Neuronal stem cell (in vitro differentiated cells): ENCODE measurements at regions not wholly inside any gene's neighbourhood (a gene's known extent, or its start where the extent isn't known, plus 50 kb on each side); places are given as distances from the start of the nearest gene placed in this dataset.

Source experiments
- DNase-seq: peaks from one replicate; pipeline ENCODE4 v3.0.0-alpha.2; 2013; ENCODE audit warnings: low spot score
- H2AFZ ChIP-seq: one replicate; pipeline ENCODE4 v1.6.1; 2013; ENCODE audit warnings: mild to moderate bottlenecking, low read length, inconsistent platforms
- H2AK5ac ChIP-seq: 2 replicates; pipeline ENCODE4 v1.6.1; 2013; ENCODE audit warnings: low read depth, mild to moderate bottlenecking, inconsistent platforms, low read length, moderate library complexity, mixed read lengths
- H2BK120ac ChIP-seq: 2 replicates; pipeline ENCODE4 v1.6.1; 2013; ENCODE audit warnings: low read depth, mild to moderate bottlenecking, inconsistent platforms, low read length, moderate library complexity, mixed read lengths
- H2BK12ac ChIP-seq: one replicate; pipeline ENCODE4 v1.6.1; 2013; ENCODE audit warnings: low read length, inconsistent platforms
- H2BK15ac ChIP-seq: 2 replicates; pipeline ENCODE4 v1.6.1; 2013; ENCODE audit warnings: mild to moderate bottlenecking, low read length, inconsistent platforms, mixed read lengths
- H2BK5ac ChIP-seq: one replicate; pipeline ENCODE4 v1.6.1; 2013; ENCODE audit warnings: inconsistent platforms, mild to moderate bottlenecking, low read length, moderate library complexity
- H3K14ac ChIP-seq: one replicate; pipeline ENCODE4 v1.6.1; 2013; ENCODE audit warnings: low read length, inconsistent platforms
- H3K18ac ChIP-seq: 2 replicates; pipeline ENCODE4 v1.6.1; 2013; ENCODE audit warnings: low read length, inconsistent platforms
- H3K23ac ChIP-seq: 2 replicates; pipeline ENCODE4 v1.6.1; 2013; ENCODE audit warnings: low read depth, mild to moderate bottlenecking, mixed read lengths, low read length, inconsistent platforms; ENCODE audit not compliant: poor library complexity
- H3K27ac ChIP-seq: replicated peaks from 3 replicates; pipeline ENCODE4 v1.5.1; 2013; ENCODE audit warnings: low read length, inconsistent platforms
- H3K27me3 ChIP-seq, 3 experiments: 2 replicates each; pipeline ENCODE4 v1.6.1; 2013; ENCODE audit warnings: low read length in 3 of 3, mild to moderate bottlenecking in 2 of 3, inconsistent platforms in 1 of 3, low read depth in 1 of 3, mixed read lengths in 1 of 3, moderate library complexity in 1 of 3; ENCODE audit not compliant: control insufficient read depth in 3 of 3, insufficient read depth in 3 of 3
- H3K36me3 ChIP-seq, 2 donors: replicated peaks in 1 of 2; 2 replicates each; pipeline ENCODE4 v1.6.1; 2013; ENCODE audit warnings: low read length in 2 of 2; ENCODE audit not compliant: control insufficient read depth in 2 of 2, insufficient read depth in 2 of 2
- H3K4ac ChIP-seq: 2 replicates; pipeline ENCODE4 v1.6.1; 2013; ENCODE audit warnings: inconsistent platforms, mild to moderate bottlenecking, low read length, moderate library complexity
- H3K4me1 ChIP-seq, 2 donors: 1 replicate in 1 of 2; 2 replicates in 1 of 2; pipeline ENCODE4 v1.6.1; 2013; ENCODE audit warnings: low read length in 2 of 2, low read depth in 1 of 2; ENCODE audit not compliant: control insufficient read depth in 2 of 2, insufficient read depth in 1 of 2
- H3K4me2 ChIP-seq: one replicate; pipeline ENCODE4 v1.6.1; 2013; ENCODE audit warnings: mild to moderate bottlenecking, low read length, inconsistent platforms; ENCODE audit not compliant: insufficient read depth, poor library complexity, severe bottlenecking
- H3K4me3 ChIP-seq, 2 donors: 2 replicates each; pipeline ENCODE4 v1.5.1; 2013; ENCODE audit warnings: low read length in 2 of 2, mild to moderate bottlenecking in 2 of 2, inconsistent platforms in 1 of 2, moderate library complexity in 1 of 2
- H3K79me1 ChIP-seq: one replicate; pipeline ENCODE4 v1.6.1; 2013; ENCODE audit warnings: low read depth, mild to moderate bottlenecking, inconsistent platforms, low read length, moderate library complexity
- H3K9ac ChIP-seq: one replicate; pipeline ENCODE4 v1.6.1; 2013; ENCODE audit warnings: mild to moderate bottlenecking, low read depth, low read length, inconsistent platforms; ENCODE audit not compliant: poor library complexity
- H3K9me3 ChIP-seq, 2 donors: replicated peaks in 1 of 2; 2 replicates each; pipeline versions ENCODE3 to v1.6.1; 2013; ENCODE audit warnings: low read length in 2 of 2, mild to moderate bottlenecking in 2 of 2, inconsistent platforms in 1 of 2, low read depth in 1 of 2, mixed read lengths in 1 of 2, moderate library complexity in 1 of 2; ENCODE audit not compliant: control insufficient read depth in 2 of 2, insufficient read depth in 1 of 2
- H4K8ac ChIP-seq: one replicate; pipeline ENCODE4 v1.6.1; 2013; ENCODE audit warnings: low read depth, mild to moderate bottlenecking, inconsistent platforms, low read length, moderate library complexity
- H4K91ac ChIP-seq: one replicate; pipeline ENCODE4 v1.6.1; 2013; ENCODE audit warnings: low read length, low read depth, mild to moderate bottlenecking, inconsistent platforms; ENCODE audit not compliant: poor library complexity
- WGBS, 2 donors: extraction: QIAGEN DNeasy Blood & Tissue Kit; methylation state at CpG; one replicate each; pipeline ENCODE4 v1.1.7; 2013; ENCODE audit warnings: missing lambda C conversion rate in 2 of 2, mixed read lengths in 1 of 2; ENCODE audit not compliant: insufficient read length in 2 of 2, insufficient replicate concordance in 1 of 2; ENCODE audit errors: extremely low coverage in 2 of 2; 5-methylcytosine and 5-hydroxymethylcytosine counted together

GRCh38 chr16:73599351-73599750 is 551.4 kb upstream of the ZFHX3 start:
- H2BK12ac ChIP-seq: no peak overlapping the region
- no peak overlapping the region for H3K14ac ChIP-seq
- no peaks in the 10 kb centered on the region for H3K36me3 ChIP-seq
- no peak overlapping the region for H3K4me2 ChIP-seq
- no peaks in the 10 kb centered on the region for H3K79me1 ChIP-seq
- no CpG with 5 or more reads among the region's 2 CpGs for WGBS, 2 donors
- H3K9ac ChIP-seq: no peak overlapping the region
- no peaks in the 10 kb centered on the region for H3K9me3 ChIP-seq
- H3K18ac ChIP-seq: no peak overlapping the region
- no peak overlapping the region for H2AK5ac ChIP-seq
- H4K91ac ChIP-seq: no peak overlapping the region
- no peak overlapping the region for H2BK15ac ChIP-seq
- DNase-seq: no peak
- H2BK120ac ChIP-seq: no peak overlapping the region
- no peaks in the 10 kb centered on the region for H3K27me3 ChIP-seq
- no peak overlapping the region for H3K4ac ChIP-seq
- no peak overlapping the region for H3K23ac ChIP-seq
- H4K8ac ChIP-seq: no peak overlapping the region
- no peak overlapping the region for H3K4me3 ChIP-seq
- no peak overlapping the region for H2BK5ac ChIP-seq
- H3K4me1 ChIP-seq: no peaks in the 10 kb centered on the region
- H2AFZ ChIP-seq: no peak overlapping the region
- no peak overlapping the region for H3K27ac ChIP-seq

- Histone ChIP-seq H3K9me3 (peaks cover 4 to 16% of the 10 kb centered on the region in 2 donors), H3K9ac (no peak overlapping the region), H3K27me3 (no peaks in the 10 kb centered on the region), H2BK120ac (no peak overlapping the region), H3K14ac (no peak overlapping the region), H3K4me3 (no peak overlapping the region), H2BK5ac (no peak overlapping the region), H3K4me1 (no peaks in the 10 kb centered on the region), H3K23ac (no peak overlapping the region), H3K79me1 (no peaks in the 10 kb centered on the region), H3K4ac (no peak overlapping the region), H2AFZ (no peak overlapping the region), H3K4me2 (no peak overlapping the region), H2BK12ac (no peak overlapping the region), H2BK15ac (no peak overlapping the region), H3K18ac (no peak overlapping the region), H3K36me3 (no peaks in the 10 kb centered on the region), H3K27ac (no peak overlapping the region), H2AK5ac (no peak overlapping the region), H4K91ac (no peak overlapping the region), H4K8ac (no peak overlapping the region)
- WGBS, 2 donors: no CpG with 5 or more reads among the region's 1 CpG
- DNase-seq: no peak
These were observed 536.2 kb upstream of the ZFHX3 start for GRCh38 chr16:73584157-73584556.

- Histone ChIP-seq H3K18ac (no peak overlapping the region), H3K4ac (no peak overlapping the region), H3K27ac (peak overlapping the region; percentile 73), H4K8ac (no peak overlapping the region), H2BK12ac (no peak overlapping the region), H4K91ac (no peak overlapping the region), H3K36me3 (no peaks in the 10 kb centered on the region), H3K79me1 (no peaks in the 10 kb centered on the region), H3K9me3 (peaks cover 0 to 8% of the 10 kb centered on the region in 2 donors), H3K9ac (no peak overlapping the region), H2BK15ac (no peak overlapping the region), H3K27me3 (no peaks in the 10 kb centered on the region), H3K4me2 (no peak overlapping the region), H2BK5ac (no peak overlapping the region), H3K4me1 (peaks cover 10 to 37% of the 10 kb centered on the region in 2 donors), H2AFZ (peak overlapping the region; percentile 77), H2BK120ac (no peak overlapping the region), H3K14ac (no peak overlapping the region), H3K23ac (no peak overlapping the region), H3K4me3 (peak overlapping the region in 1 of 2 donors; percentile 17), H2AK5ac (no peak overlapping the region)
- WGBS, 2 donors: no CpG with 5 or more reads among the region's 8 CpGs
- DNase-seq: peak; percentile 39
These were observed 524.4 kb upstream of the ZFHX3 start for GRCh38 chr16:73572135-73572828.

GRCh38 chr16:73569266-73569980 is 521.5 kb upstream of the ZFHX3 start:
- WGBS, 2 donors: no CpG with 5 or more reads among the region's 9 CpGs
- H3K79me1 ChIP-seq: no peaks in the 10 kb centered on the region
- H2BK12ac ChIP-seq: no peak overlapping the region
- no peak overlapping the region for H3K27ac ChIP-seq
- H2AK5ac ChIP-seq: no peak overlapping the region
- H2BK15ac ChIP-seq: no peak overlapping the region
- no peak overlapping the region for H3K23ac ChIP-seq
- H4K91ac ChIP-seq: no peak overlapping the region
- peaks cover 11 to 34% of the 10 kb centered on the region in 2 donors for H3K4me1 ChIP-seq
- no peaks in the 10 kb centered on the region for H3K36me3 ChIP-seq
- no peak overlapping the region for H3K14ac ChIP-seq
- no peak overlapping the region for H3K9ac ChIP-seq
- no peak overlapping the region for H2AFZ ChIP-seq
- no peak overlapping the region for H4K8ac ChIP-seq
- H3K4me3 ChIP-seq: no peak overlapping the region
- H2BK120ac ChIP-seq: no peak overlapping the region
- H3K9me3 ChIP-seq: peaks cover 0 to 14% of the 10 kb centered on the region in 2 donors
- no peaks in the 10 kb centered on the region for H3K27me3 ChIP-seq
- no peak overlapping the region for H3K4me2 ChIP-seq
- no peak overlapping the region for H2BK5ac ChIP-seq
- H3K4ac ChIP-seq: no peak overlapping the region
- H3K18ac ChIP-seq: no peak overlapping the region
- no peak for DNase-seq
